Pancreas (tissue), 10 donors: ENCODE measurements at regions not wholly inside any gene's neighbourhood (a gene's known extent, or its start where the extent isn't known, plus 50 kb on each side); places are given as distances from the start of the nearest gene placed in this dataset.

Source experiments
- ATAC-seq, 4 donors: fragments of 200-7000 bp; cut with Tn5 transposase; one replicate each; pipeline versions ENCODE4 v1.8.0 to v1.9.1; 2020; ENCODE audit warnings: mild to moderate bottlenecking in 4 of 4, moderate library complexity in 4 of 4
- DNase-seq, 6 donors: peaks; one replicate each; pipeline ENCODE4 v3.0.0-alpha.2; 2020
- FAIRE-seq: peaks from 2 replicates; lab custom pipeline; 2012; peaks lifted over from hg19 to GRCh38; lab: Jason Lieb, UNC
- H3K27ac ChIP-seq, 4 donors: fragments of 200-600 bp; sonication (generic); 1 replicate in 3 of 4; 2 replicates in 1 of 4; pipeline versions ENCODE4 v1.5.0 to v1.8.0; 2020
- H3K27me3 ChIP-seq, 4 donors: fragments of 200-600 bp; one replicate each; pipeline ENCODE4 v1.8.0; 2021
- H3K36me3 ChIP-seq, 3 donors: fragments of 200-600 bp; sonication (generic) in 1 of 3; one replicate each; pipeline versions ENCODE4 v1.5.0 to v1.8.0; 2020 to 2021
- H3K4me1 ChIP-seq, 3 donors: fragments of 200-600 bp; one replicate each; pipeline ENCODE4 v1.8.0; 2021
- H3K4me3 ChIP-seq, 4 donors: fragments of 200-600 bp; sonication (generic) in 2 of 4; one replicate each; pipeline versions ENCODE4 v1.5.0 to v1.8.0; 2020 to 2021
- H3K9me3 ChIP-seq, 4 donors: fragments of 200-600 bp; one replicate each; pipeline ENCODE4 v1.8.0; 2021
- CTCF ChIP-seq, 4 donors: fragments of 200-600 bp; sonication (generic) in 3 of 4; IDR thresholded peaks; one replicate each; pipeline versions ENCODE4 v1.5.0 to v1.8.0; 2021; ENCODE audit warnings: antibody characterized with exemption in 4 of 4
- WGBS, 2 donors: extraction: QIAGEN DNeasy Blood & Tissue Kit; methylation state at CpG; one replicate each; pipeline ENCODE4 v1.1.7; 2013; 5-methylcytosine and 5-hydroxymethylcytosine counted together
- intact Hi-C, 3 donors: fragments of 100-400 bp; cut with DNase I; formaldehyde crosslinking; loops; one replicate each; pipeline versions ENCODE4 v1.11.1 to v1.14.2; 2022
- donor health status: healthy with polysubstance abuse.
- donor health status: DM: no; HTN: no; CAD: no; lungs with moderate emphysema.
- donor health status: DM: no; HTN: no; CAD: no.
- donor health status: control.
- donor health status: control.
- donor health status: Bipolar disorder and iron deficiency.
- donor health status: DM: yes; HTN: yes; CAD: no.
- donor health status: DM: no; HTN: no; CAD: no.
- donor health status: DM: no; HTN: no; CAD: no.
- donor health status: DM: yes; HTN: yes; CAD: no.

- Histone ChIP-seq H3K4me3 (no peak overlapping the region), H3K27me3 (no peaks in the 10 kb centered on the region), H3K9me3 (no peaks in the 10 kb centered on the region), H3K27ac (no peak overlapping the region), H3K4me1 (peaks cover 0 to 11% (median 6%) of the 10 kb centered on the region in 3 donors), H3K36me3 (no peaks in the 10 kb centered on the region)
- intact Hi-C loops, result no loop called here
- ATAC-seq (peak in 2 of 4 donors; percentile 28 to 42), FAIRE-seq (no peak), DNase-seq (no peak)
- TF ChIP-seq CTCF (IDR thresholded peaks at IDR 0.05), result no peak
- 22 to 28% methylated on average over 2 of the region's 2 CpGs for WGBS, 2 donors
Observed at GRCh38 chr3:101938262-101938847, 89.0 kb downstream of the NFKBIZ start.

GRCh38 chr3:101939361-101940049 is 90.2 kb downstream of the NFKBIZ start:
- Histone ChIP-seq H3K4me3 (no peak overlapping the region), H3K27me3 (no peaks in the 10 kb centered on the region), H3K9me3 (no peaks in the 10 kb centered on the region), H3K4me1 (peaks cover 0 to 11% (median 6%) of the 10 kb centered on the region in 3 donors), H3K27ac (no peak overlapping the region), H3K36me3 (no peaks in the 10 kb centered on the region)
- WGBS, 2 donors, result 83 to 89% methylated on average over 6 of the region's 6 CpGs
- intact Hi-C loops, result no loop called here
- FAIRE-seq (no peak), ATAC-seq (no peak), DNase-seq (no peak)
- no peak for TF ChIP-seq CTCF (IDR thresholded peaks at IDR 0.05)

- WGBS, 2 donors, result 62 to 72% methylated on average over 9 of the region's 9 CpGs
- peak in 1 of 6 donors; percentile 17 for DNase-seq
Observed at GRCh38 chr3:101940521-101941317, 91.4 kb downstream of the NFKBIZ start.

GRCh38 chr3:101941318-101942040 is 92.2 kb downstream of the NFKBIZ start:
- H3K27ac ChIP-seq, result no peak overlapping the region
- FAIRE-seq, result no peak
- ATAC-seq, result no peak

More at GRCh38 chr3:101940521-101941317, 91.4 kb downstream of the NFKBIZ start:
- no peak overlapping the region for H3K27ac ChIP-seq
- ATAC-seq (peak in 3 of 4 donors; percentile 35 to 66 (median 62)), FAIRE-seq (no peak)
- no peaks in the 10 kb centered on the region for H3K9me3 ChIP-seq
- H3K36me3 ChIP-seq, result no peaks in the 10 kb centered on the region
- peaks cover 0 to 11% (median 6%) of the 10 kb centered on the region in 3 donors for H3K4me1 ChIP-seq
- no peaks in the 10 kb centered on the region for H3K27me3 ChIP-seq
- intact Hi-C loops, result no loop called here
- no peak overlapping the region for H3K4me3 ChIP-seq
- TF ChIP-seq CTCF (IDR thresholded peaks at IDR 0.05), result no peak

More at GRCh38 chr3:101941318-101942040, 92.2 kb downstream of the NFKBIZ start:
- 83 to 86% methylated on average over 6 of the region's 6 CpGs for WGBS, 2 donors
- no peaks in the 10 kb centered on the region for H3K36me3 ChIP-seq
- TF ChIP-seq CTCF (IDR thresholded peaks at IDR 0.05), result no peak
- DNase-seq, result no peak
- H3K4me1 ChIP-seq, result peaks cover 0 to 11% (median 6%) of the 10 kb centered on the region in 3 donors
- intact Hi-C loops, result no loop called here
- H3K9me3 ChIP-seq, result no peaks in the 10 kb centered on the region
- H3K27me3 ChIP-seq, result no peaks in the 10 kb centered on the region
- no peak overlapping the region for H3K4me3 ChIP-seq
